Ectodermal cell (in vitro differentiated cells): ENCODE measurements at regions not wholly inside any gene's neighbourhood (a gene's known extent, or its start where the extent isn't known, plus 50 kb on each side); places are given as distances from the start of the nearest gene placed in this dataset.

ENCODE experiments used
- H3K27ac ChIP-seq: 2 replicates; pipeline ENCODE4 v1.7.0; 2013; ENCODE audit warnings: mild to moderate bottlenecking, low read depth, low read length; ENCODE audit not compliant: insufficient read depth, poor library complexity, severe bottlenecking
- H3K27me3 ChIP-seq: 2 replicates; pipeline ENCODE4 v1.7.0; 2013; ENCODE audit warnings: mild to moderate bottlenecking, low read length; ENCODE audit not compliant: insufficient read depth, control insufficient read depth, poor library complexity, severe bottlenecking
- H3K36me3 ChIP-seq: one replicate; pipeline ENCODE4 v1.7.0; 2013; ENCODE audit warnings: low read length; ENCODE audit not compliant: control insufficient read depth, insufficient read depth
- H3K4me1 ChIP-seq: one replicate; pipeline ENCODE4 v1.7.0; 2013; ENCODE audit warnings: low read length; ENCODE audit not compliant: control insufficient read depth, insufficient read depth
- H3K4me3 ChIP-seq: 2 replicates; pipeline ENCODE4 v1.7.0; 2013; ENCODE audit warnings: low read depth, low read length, control low read depth; ENCODE audit not compliant: insufficient read depth
- H3K9me3 ChIP-seq: 2 replicates; pipeline ENCODE4 v1.7.0; 2013; ENCODE audit warnings: mild to moderate bottlenecking, low read length, moderate library complexity; ENCODE audit not compliant: control insufficient read depth
- WGBS, 2 experiments: methylation state at CpG; one replicate each; pipeline ENCODE4 v1.1.7; 2013; ENCODE audit warnings: missing lambda C conversion rate in 2 of 2; 5-methylcytosine and 5-hydroxymethylcytosine counted together

DNA sequence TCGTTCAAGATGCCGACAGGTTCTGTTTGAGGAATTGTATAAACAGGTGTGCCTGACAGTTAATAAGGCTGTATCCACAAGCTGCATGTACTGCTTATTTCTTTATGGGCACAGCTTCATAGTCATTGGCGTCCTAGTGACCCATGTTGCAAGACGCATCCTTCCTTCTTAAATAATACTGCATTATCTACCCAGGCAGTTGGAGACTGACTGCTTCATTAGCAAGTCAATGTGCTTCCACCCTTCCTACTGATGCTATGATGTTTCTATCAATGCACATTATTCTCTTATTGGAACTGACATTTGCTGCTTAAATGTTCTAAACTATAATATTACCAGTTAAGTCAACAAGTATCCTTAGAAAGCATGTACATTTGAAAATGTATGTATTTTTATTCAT, 950.0 kb upstream of the MIR17HG start:
- Histone ChIP-seq H3K9me3 (no peaks in the 10 kb centered on the region), H3K27ac (no peak overlapping the region), H3K4me3 (no peak overlapping the region), H3K27me3 (no peaks in the 10 kb centered on the region), H3K4me1 (no peaks in the 10 kb centered on the region), H3K36me3 (no peaks in the 10 kb centered on the region)
- 74 to 77% methylated on average over 4 of the region's 4 CpGs for WGBS, 2 experiments

DNA sequence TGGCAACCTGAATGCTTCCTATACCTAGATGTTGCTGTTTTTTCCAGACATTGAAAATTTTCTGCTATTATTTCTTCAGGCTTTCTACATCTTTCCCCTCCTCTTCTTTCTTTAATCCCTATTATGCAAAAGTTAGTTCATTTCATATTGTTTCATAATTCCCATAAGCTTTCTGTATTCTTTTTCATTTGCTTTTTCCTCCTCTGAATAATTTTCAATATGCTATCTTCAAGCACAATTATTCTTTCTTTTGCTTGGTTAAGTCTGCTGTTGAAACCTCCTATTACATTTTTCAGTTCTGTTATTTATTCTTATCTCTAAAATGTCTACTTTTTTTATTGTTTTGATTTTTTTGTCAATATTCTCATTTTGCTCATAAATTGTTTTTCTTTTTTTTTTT, 947.1 kb upstream of the MIR17HG start:
- H3K27ac ChIP-seq: no peak overlapping the region
- no peak overlapping the region for H3K4me3 ChIP-seq
- no peaks in the 10 kb centered on the region for H3K27me3 ChIP-seq
- H3K4me1 ChIP-seq: no peaks in the 10 kb centered on the region
- no peaks in the 10 kb centered on the region for H3K9me3 ChIP-seq
- H3K36me3 ChIP-seq: no peaks in the 10 kb centered on the region

DNA sequence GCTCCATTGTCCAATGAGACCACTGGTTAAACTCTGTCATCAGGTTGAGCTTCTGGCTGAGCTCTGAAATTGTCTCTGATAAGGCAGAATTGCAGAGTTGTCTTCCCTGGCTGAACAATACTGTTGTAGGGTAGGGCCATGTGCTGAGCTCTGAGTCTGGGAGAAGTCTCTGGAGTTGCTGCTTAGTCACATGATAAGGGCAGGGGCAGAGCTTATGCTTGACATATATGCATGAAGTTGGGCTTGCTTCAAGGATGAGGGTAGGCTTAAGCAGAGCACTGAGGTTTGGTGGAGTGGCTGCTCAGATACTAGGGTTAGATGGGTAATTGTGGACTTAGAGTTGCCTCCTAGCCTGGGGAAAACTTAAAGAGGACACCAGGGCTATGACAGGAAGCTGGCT, 946.3 kb upstream of the MIR17HG start:
- H3K4me1 ChIP-seq: no peaks in the 10 kb centered on the region
- H3K27ac ChIP-seq: no peak overlapping the region
- no peaks in the 10 kb centered on the region for H3K27me3 ChIP-seq
- H3K36me3 ChIP-seq: no peaks in the 10 kb centered on the region
- no peaks in the 10 kb centered on the region for H3K9me3 ChIP-seq
- H3K4me3 ChIP-seq: no peak overlapping the region

GRCh38 chr13:90402102-90402501, 945.4 kb upstream of the MIR17HG start:
- WGBS, 2 experiments: 71% methylated on average over 1 of the region's 1 CpG; no CpG with 5 or more reads in 1 of the 2 experiments

DNA sequence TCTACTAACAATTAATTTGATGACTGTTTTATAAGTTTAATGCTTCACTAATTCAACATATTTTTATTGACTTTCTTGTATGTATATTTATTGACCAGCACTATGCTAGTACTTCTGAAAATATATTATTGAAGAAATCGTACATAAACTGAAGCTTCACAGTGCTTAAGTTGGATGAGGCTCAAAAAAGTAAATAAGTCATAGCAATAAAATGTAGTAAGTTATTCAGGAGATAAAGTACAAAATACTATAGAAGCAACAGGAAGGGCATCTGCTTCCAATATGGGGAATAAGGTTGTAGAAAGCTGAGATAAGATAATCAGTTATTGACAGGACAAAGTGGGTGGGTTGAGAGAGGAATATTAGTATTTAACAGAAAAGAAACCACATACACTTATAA, 944.9 kb upstream of the MIR17HG start:
- no peak overlapping the region for H3K27ac ChIP-seq

More at GRCh38 chr13:90402102-90402501, 945.4 kb upstream of the MIR17HG start:
- no peak overlapping the region for H3K27ac ChIP-seq
- no peaks in the 10 kb centered on the region for H3K4me1 ChIP-seq
- no peaks in the 10 kb centered on the region for H3K9me3 ChIP-seq
- no peak overlapping the region for H3K4me3 ChIP-seq
- no peaks in the 10 kb centered on the region for H3K36me3 ChIP-seq
- H3K27me3 ChIP-seq: no peaks in the 10 kb centered on the region

GRCh38 chr13:90403330-90404082, 944.0 kb upstream of the MIR17HG start:
- Histone ChIP-seq H3K4me1 (no peaks in the 10 kb centered on the region), H3K36me3 (no peaks in the 10 kb centered on the region), H3K27ac (no peak overlapping the region), H3K27me3 (no peaks in the 10 kb centered on the region), H3K9me3 (no peaks in the 10 kb centered on the region), H3K4me3 (no peak overlapping the region)
- 93 to 96% methylated on average over 14 of the region's 14 CpGs for WGBS, 2 experiments

More for the DNA sequence above, 944.9 kb upstream of the MIR17HG start:
- H3K4me3 ChIP-seq: no peak overlapping the region
- no peaks in the 10 kb centered on the region for H3K4me1 ChIP-seq
- WGBS, 2 experiments: 100% methylated on average over 1 of the region's 1 CpG; no CpG with 5 or more reads in 1 of the 2 experiments
- H3K36me3 ChIP-seq: no peaks in the 10 kb centered on the region
- no peaks in the 10 kb centered on the region for H3K27me3 ChIP-seq
- no peaks in the 10 kb centered on the region for H3K9me3 ChIP-seq

DNA sequence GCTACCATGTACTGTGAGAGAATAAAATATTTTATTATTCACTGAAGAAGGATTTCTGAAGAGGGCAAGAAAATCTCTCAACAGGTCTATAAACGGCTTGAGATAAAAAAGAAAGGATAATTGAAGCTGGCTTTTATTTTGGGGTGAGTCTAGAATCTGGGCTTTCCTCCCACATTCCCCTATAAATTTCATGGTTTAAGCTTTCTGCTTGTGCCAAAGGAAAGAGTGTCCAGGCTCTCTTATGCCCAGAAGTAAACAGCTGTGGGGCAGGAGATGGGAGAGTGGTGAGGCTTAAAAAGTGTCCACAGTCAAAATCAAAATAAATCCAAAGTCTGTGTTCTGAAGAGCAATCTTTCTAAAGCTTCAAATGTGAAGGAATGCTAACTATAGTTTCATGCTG, 942.2 kb upstream of the MIR17HG start:
- no peak overlapping the region for H3K4me3 ChIP-seq
- no peaks in the 10 kb centered on the region for H3K36me3 ChIP-seq
- no peaks in the 10 kb centered on the region for H3K27me3 ChIP-seq
- no peaks in the 10 kb centered on the region for H3K9me3 ChIP-seq
- no peaks in the 10 kb centered on the region for H3K4me1 ChIP-seq
- 89% methylated on average over 1 of the region's 1 CpG; no CpG with 5 or more reads in 1 of the 2 experiments for WGBS, 2 experiments
- no peak overlapping the region for H3K27ac ChIP-seq

- 93 to 95% methylated on average over 2 of the region's 2 CpGs for WGBS, 2 experiments
- no peaks in the 10 kb centered on the region for H3K4me1 ChIP-seq
Measured at GRCh38 chr13:90412980-90413379, 934.5 kb upstream of the MIR17HG start.

GRCh38 chr13:90413548-90413947, 933.9 kb upstream of the MIR17HG start:
- no CpG with 5 or more reads among the region's 1 CpG for WGBS, 2 experiments

More at GRCh38 chr13:90412980-90413379, 934.5 kb upstream of the MIR17HG start:
- no peaks in the 10 kb centered on the region for H3K36me3 ChIP-seq
- no peak overlapping the region for H3K27ac ChIP-seq
- H3K4me3 ChIP-seq: no peak overlapping the region
- H3K27me3 ChIP-seq: no peaks in the 10 kb centered on the region
- no peaks in the 10 kb centered on the region for H3K9me3 ChIP-seq

DNA sequence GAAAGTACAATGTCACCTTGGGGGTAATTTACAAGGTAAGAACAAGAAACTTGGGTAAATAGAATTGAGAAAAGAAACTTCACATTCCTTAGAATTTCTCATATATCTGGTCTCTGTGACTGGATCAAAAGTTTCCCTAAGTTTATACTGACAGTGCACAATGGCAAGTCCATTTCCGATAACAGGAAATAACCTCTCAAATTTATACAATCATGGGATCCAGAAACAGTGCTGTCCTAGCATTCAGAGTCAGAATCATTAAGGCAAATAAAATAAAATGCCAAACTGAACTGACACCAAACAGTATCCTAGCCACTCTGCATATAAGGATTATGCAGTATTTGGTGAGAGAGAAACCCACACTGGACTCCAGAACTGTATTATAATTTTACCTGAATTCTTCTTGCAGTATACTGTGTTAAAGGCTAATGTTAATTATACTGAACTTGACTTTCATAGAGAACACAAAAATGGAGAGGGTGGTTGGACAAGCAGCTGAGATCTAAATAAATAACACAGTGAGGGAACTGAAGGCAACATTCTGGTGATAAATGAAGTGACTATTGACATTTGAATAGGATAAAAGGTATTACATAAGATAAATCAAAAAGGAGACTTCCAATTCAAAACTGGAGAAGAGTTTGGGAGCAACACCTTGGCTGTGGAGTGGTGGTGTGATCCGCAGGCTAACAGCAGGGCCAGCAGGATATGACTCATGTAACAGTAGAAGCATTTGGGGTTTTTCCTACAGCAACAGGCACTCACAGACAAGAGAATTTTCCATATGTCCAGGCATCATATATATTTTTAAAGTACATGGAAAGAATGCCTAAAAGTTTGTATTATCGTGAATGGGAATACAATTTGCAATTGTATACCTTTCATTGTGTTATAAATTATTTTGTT, 932.5 kb upstream of the MIR17HG start:
- WGBS, 2 experiments: 82 to 89% methylated on average over 2 of the region's 3 CpGs
- no peak overlapping the region for H3K4me3 ChIP-seq
- H3K36me3 ChIP-seq: no peaks in the 10 kb centered on the region
- no peaks in the 10 kb centered on the region for H3K9me3 ChIP-seq
- H3K27me3 ChIP-seq: no peaks in the 10 kb centered on the region
- H3K4me1 ChIP-seq: no peaks in the 10 kb centered on the region
- H3K27ac ChIP-seq: no peak overlapping the region

More at GRCh38 chr13:90413548-90413947, 933.9 kb upstream of the MIR17HG start:
- no peaks in the 10 kb centered on the region for H3K36me3 ChIP-seq
- no peaks in the 10 kb centered on the region for H3K4me1 ChIP-seq
- H3K27me3 ChIP-seq: no peaks in the 10 kb centered on the region
- no peak overlapping the region for H3K27ac ChIP-seq
- no peak overlapping the region for H3K4me3 ChIP-seq
- H3K9me3 ChIP-seq: no peaks in the 10 kb centered on the region
